Immature natural killer cell (primary cell): ENCODE measurements at regions not wholly inside any gene's neighbourhood (a gene's known extent, or its start where the extent isn't known, plus 50 kb on each side); places are given as distances from the start of the nearest gene placed in this dataset.

Experiments
- DNase-seq, 3 donors: peaks; one replicate each; pipeline ENCODE4 v3.0.0; 2022; ENCODE audit warnings: mixed read lengths in 1 of 3
- H3K27ac Mint-ChIP-seq, 6 donors: one replicate each; pipeline ENCODE4 v1.8.0; 2020; ENCODE audit warnings: mixed read lengths in 6 of 6, mild to moderate bottlenecking in 5 of 6, inconsistent platforms in 4 of 6, moderate library complexity in 3 of 6
- H3K27me3 Mint-ChIP-seq, 3 donors: one replicate each; pipeline ENCODE4 v1.8.0; 2020 to 2021; ENCODE audit warnings: low read depth in 3 of 3, mild to moderate bottlenecking in 3 of 3, mixed read lengths in 3 of 3, moderate library complexity in 3 of 3, inconsistent platforms in 1 of 3
- H3K36me3 Mint-ChIP-seq, 3 donors: one replicate each; pipeline ENCODE4 v1.8.0; 2020; ENCODE audit warnings: mixed read lengths in 3 of 3, inconsistent platforms in 2 of 3, mild to moderate bottlenecking in 2 of 3
- H3K4me1 Mint-ChIP-seq, 2 donors: one replicate each; pipeline ENCODE4 v1.8.0; 2020; ENCODE audit warnings: inconsistent platforms in 2 of 2, mild to moderate bottlenecking in 2 of 2, mixed read lengths in 2 of 2, moderate library complexity in 1 of 2
- H3K4me3 Mint-ChIP-seq, 5 donors: one replicate each; pipeline ENCODE4 v1.8.0; 2020; ENCODE audit warnings: mild to moderate bottlenecking in 5 of 5, mixed read lengths in 5 of 5, inconsistent platforms in 3 of 5, moderate library complexity in 3 of 5
- H3K9me3 Mint-ChIP-seq, 6 donors: one replicate each; pipeline ENCODE4 v1.8.0; 2020; ENCODE audit warnings: mild to moderate bottlenecking in 6 of 6, mixed read lengths in 6 of 6, inconsistent platforms in 4 of 6, moderate library complexity in 3 of 6

- no peaks in the 10 kb centered on the region for H3K36me3 Mint-ChIP-seq
- H3K9me3 Mint-ChIP-seq: peaks cover 0 to under 1% (median 0%) of the 10 kb centered on the region in 6 donors
- peaks cover 0 to 7% (median 2%) of the 10 kb centered on the region in 3 donors for H3K27me3 Mint-ChIP-seq
- no peak overlapping the region for H3K27ac Mint-ChIP-seq
- no peak for DNase-seq
- H3K4me1 Mint-ChIP-seq: no peaks in the 10 kb centered on the region
- H3K4me3 Mint-ChIP-seq: no peak overlapping the region
These were observed 350.9 kb downstream of the FOXO1 start for GRCh38 chr13:40315416-40316064.

GRCh38 chr13:40316301-40316700 is 350.1 kb downstream of the FOXO1 start:
- Mint-ChIP-seq H3K27ac (peak overlapping the region in 1 of 6 donors; percentile 27), H3K9me3 (peaks cover 0 to 1% (median 0%) of the 10 kb centered on the region in 6 donors)
- no peak for DNase-seq

GRCh38 chr13:40317980-40318327 is 348.5 kb downstream of the FOXO1 start:
- Mint-ChIP-seq H3K4me1 (no peaks in the 10 kb centered on the region), H3K27ac (peak overlapping the region in 1 of 6 donors; percentile 52), H3K36me3 (no peaks in the 10 kb centered on the region), H3K9me3 (peaks cover 0 to 5% (median 0%) of the 10 kb centered on the region in 6 donors), H3K27me3 (peaks cover 0 to 3% (median 2%) of the 10 kb centered on the region in 3 donors), H3K4me3 (no peak overlapping the region)
- DNase-seq: no peak

More at GRCh38 chr13:40316301-40316700, 350.1 kb downstream of the FOXO1 start:
- H3K27me3 Mint-ChIP-seq: peaks cover 0 to 7% (median 2%) of the 10 kb centered on the region in 3 donors
- H3K4me1 Mint-ChIP-seq: no peaks in the 10 kb centered on the region
- no peaks in the 10 kb centered on the region for H3K36me3 Mint-ChIP-seq
- H3K4me3 Mint-ChIP-seq: no peak overlapping the region

DNA sequence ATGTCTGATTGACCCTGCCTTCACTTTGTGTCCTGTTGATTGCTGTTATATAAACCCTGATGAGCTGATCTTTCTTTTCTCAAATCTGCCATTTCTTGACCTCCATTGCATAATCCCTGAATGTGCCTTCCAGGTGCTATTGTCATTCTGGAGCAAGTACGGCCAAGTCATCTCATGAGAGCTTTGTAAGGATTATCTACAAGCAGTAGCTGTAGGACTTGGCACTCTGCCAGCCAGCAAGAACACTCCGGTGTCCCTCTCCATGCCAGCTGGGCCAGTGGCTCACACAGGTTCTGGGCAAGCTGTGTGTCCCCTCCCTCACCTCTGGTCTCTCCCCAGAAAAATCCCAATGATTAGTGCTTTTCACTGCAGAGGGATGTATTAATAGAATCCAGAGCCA is 348.1 kb downstream of the FOXO1 start:
- Mint-ChIP-seq H3K4me1 (no peaks in the 10 kb centered on the region), H3K4me3 (no peak overlapping the region), H3K27ac (no peak overlapping the region), H3K36me3 (no peaks in the 10 kb centered on the region), H3K27me3 (peaks cover 0 to 5% (median 2%) of the 10 kb centered on the region in 3 donors), H3K9me3 (peaks cover 0 to 5% (median 1%) of the 10 kb centered on the region in 6 donors)
- DNase-seq: no peak

DNA sequence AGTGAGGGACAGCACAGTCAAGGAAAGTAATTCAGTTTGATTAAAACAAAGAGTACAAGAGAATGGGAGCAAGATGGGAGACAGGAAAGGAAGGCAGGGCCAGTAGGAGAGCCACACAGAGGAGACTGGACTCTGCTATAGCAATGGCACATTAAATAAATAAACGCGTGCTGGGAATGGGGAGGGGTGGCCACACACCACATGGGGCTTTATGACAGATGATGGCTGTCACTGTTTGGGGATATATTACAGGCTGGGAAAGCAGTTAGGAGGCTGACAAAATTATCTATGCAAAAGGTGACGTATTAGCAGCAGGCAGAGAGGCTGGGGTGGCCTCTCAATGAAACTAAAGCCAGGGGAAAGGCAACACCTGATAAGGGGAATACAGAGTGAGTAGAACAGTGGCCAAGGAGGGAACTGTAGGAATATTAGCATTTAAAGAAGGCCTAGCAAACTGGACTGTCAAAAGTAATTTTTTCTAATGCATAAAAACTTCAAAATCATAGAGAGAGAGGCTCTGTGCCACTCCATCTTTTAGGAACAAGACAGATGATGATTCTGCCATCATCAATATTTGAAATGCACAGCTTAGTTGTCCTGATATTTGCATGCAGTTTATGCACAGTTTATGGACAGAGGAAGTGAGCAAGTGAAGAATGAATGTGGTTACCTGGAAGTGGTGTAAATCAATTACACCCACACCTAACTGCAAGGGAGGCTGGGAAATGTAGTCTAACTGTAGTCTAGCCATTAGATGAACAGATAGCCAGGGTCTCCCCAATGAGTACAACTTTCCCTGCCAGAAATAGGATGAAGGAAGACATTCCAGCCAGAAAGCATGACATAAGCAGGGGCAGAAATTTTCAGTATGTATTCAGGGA is 346.5 kb downstream of the FOXO1 start:
- DNase-seq: no peak
- Mint-ChIP-seq H3K36me3 (peaks cover 0 to 9% (median 6%) of the 10 kb centered on the region in 3 donors), H3K4me3 (no peak overlapping the region), H3K9me3 (peaks cover 5 to 11% (median 8%) of the 10 kb centered on the region in 6 donors), H3K27me3 (peaks cover 4 to 6% (median 5%) of the 10 kb centered on the region in 3 donors), H3K27ac (no peak overlapping the region), H3K4me1 (no peaks in the 10 kb centered on the region)

DNA sequence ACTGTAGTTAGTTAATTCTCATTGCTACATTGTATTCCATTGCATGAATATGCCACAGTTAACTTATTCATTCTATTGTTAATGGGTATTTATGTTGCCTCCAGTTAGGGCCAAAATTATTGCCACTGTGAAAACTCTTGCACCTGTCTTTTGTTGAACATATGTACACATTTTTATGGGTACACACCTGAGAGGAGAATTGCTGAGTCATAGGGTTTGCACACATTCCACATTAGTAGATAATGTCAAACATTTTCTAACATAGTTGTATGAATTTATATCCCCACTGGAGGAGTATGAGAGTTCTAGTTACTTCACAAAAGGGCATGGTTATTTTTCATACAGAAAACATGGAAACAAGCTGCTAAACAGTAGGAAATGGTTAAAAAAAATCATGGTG is 338.4 kb downstream of the FOXO1 start:
- DNase-seq: no peak
- H3K4me3 Mint-ChIP-seq: no peak overlapping the region
- H3K4me1 Mint-ChIP-seq: peaks cover 0 to 4% of the 10 kb centered on the region in 2 donors
- H3K27me3 Mint-ChIP-seq: peaks cover 4 to 13% (median 7%) of the 10 kb centered on the region in 3 donors
- H3K9me3 Mint-ChIP-seq: peaks cover 0 to 11% (median 8%) of the 10 kb centered on the region in 6 donors
- H3K36me3 Mint-ChIP-seq: peaks cover 0 to 9% (median 6%) of the 10 kb centered on the region in 3 donors
- H3K27ac Mint-ChIP-seq: no peak overlapping the region

DNA sequence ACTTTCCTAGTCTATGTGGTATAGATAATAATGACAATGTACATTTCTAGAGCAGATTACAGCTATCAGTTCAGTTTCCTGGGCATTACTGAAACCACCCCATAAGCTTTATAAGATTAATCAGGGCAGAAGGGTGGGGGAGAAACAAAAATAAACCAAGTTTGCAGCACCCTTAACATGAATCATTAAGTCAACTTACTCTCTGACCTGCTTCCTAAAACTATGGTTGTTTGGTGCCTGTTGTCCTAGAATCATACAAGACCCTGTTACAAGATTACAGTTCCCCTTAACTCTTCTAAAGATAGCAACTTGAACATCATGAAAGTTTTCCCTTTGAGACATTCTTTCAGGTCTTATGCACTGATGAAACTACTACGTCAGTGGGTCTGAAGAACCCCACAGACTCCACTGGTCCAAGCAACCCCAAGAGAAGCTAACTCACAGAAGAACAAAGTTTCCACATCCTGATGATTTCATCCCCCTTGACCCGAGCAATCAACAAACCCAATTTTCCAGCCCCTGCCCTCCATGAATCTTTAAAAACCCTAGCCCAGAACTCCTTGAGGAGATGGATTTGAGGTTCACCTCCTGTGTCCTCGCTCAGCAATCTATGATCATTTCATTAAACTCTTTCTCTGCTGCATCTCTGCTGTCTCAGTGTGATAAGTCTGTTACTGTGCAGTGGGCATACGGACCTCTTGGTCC is 336.5 kb downstream of the FOXO1 start:
- H3K4me1 Mint-ChIP-seq: peaks cover 0 to 4% of the 10 kb centered on the region in 2 donors
- H3K9me3 Mint-ChIP-seq: no peaks in the 10 kb centered on the region
- no peak for DNase-seq
- no peak overlapping the region for H3K27ac Mint-ChIP-seq
- H3K4me3 Mint-ChIP-seq: no peak overlapping the region
- peaks cover 0 to 11% (median 5%) of the 10 kb centered on the region in 3 donors for H3K27me3 Mint-ChIP-seq
- H3K36me3 Mint-ChIP-seq: no peaks in the 10 kb centered on the region

- DNase-seq: no peak
- H3K27me3 Mint-ChIP-seq: peaks cover 0 to 11% (median 2%) of the 10 kb centered on the region in 3 donors
- peaks cover 0 to 3% of the 10 kb centered on the region in 2 donors for H3K4me1 Mint-ChIP-seq
- no peaks in the 10 kb centered on the region for H3K9me3 Mint-ChIP-seq
- H3K36me3 Mint-ChIP-seq: no peaks in the 10 kb centered on the region
- no peak overlapping the region for H3K27ac Mint-ChIP-seq
- H3K4me3 Mint-ChIP-seq: no peak overlapping the region
These were observed 335.5 kb downstream of the FOXO1 start for GRCh38 chr13:40330950-40331349.

DNA sequence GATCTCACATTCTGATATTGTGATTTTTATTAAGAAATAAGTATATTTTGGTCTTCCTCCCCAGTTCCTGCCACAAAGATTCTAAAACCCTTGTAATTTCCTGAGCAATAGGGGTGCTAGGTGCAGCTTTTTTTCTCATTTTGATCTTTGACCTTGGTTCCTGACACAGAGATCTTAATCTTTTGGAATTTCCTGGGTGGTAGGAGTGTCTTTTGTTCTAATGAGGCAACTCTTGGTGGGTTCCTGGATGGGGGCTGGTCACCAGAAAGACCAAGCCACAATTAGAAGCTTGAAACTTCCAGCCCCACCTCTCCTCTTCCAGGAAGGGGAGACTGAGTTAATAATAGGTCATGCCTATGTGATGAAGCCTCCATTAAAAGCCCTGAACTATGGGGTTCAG is 334.6 kb downstream of the FOXO1 start:
- no peak overlapping the region for H3K27ac Mint-ChIP-seq
- H3K4me3 Mint-ChIP-seq: no peak overlapping the region
- no peaks in the 10 kb centered on the region for H3K9me3 Mint-ChIP-seq
- H3K27me3 Mint-ChIP-seq: peaks cover 0 to 11% (median 2%) of the 10 kb centered on the region in 3 donors
- no peaks in the 10 kb centered on the region for H3K36me3 Mint-ChIP-seq
- H3K4me1 Mint-ChIP-seq: peaks cover 0 to 3% of the 10 kb centered on the region in 2 donors
- no peak for DNase-seq

GRCh38 chr13:40333226-40333625 is 333.2 kb downstream of the FOXO1 start:
- Mint-ChIP-seq H3K4me3 (no peak overlapping the region), H3K27me3 (peaks cover 0 to 11% (median 2%) of the 10 kb centered on the region in 3 donors), H3K27ac (no peak overlapping the region), H3K9me3 (no peaks in the 10 kb centered on the region), H3K36me3 (no peaks in the 10 kb centered on the region), H3K4me1 (peaks cover 0 to 3% of the 10 kb centered on the region in 2 donors)
- no peak for DNase-seq

DNA sequence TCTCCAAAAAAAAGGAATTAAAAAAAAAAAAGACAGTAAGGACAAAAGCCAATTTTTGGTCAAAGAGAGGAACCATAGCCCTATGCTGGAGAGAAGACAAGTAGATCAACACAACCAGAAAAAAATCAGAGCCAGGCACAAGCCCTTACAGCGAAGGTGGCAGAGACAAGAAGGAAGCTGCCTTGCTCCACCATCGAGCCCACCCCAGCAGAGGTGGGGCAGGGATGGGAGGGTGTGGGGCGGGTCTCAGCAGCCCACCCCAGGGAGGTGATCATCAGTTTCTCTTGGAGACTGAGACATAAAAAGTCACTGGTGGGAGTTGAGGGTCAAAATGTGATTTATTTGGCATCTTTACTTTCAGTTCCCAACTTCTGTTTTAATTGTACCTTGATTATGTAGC is 332.4 kb downstream of the FOXO1 start:
- no peak for DNase-seq
- no peak overlapping the region for H3K4me3 Mint-ChIP-seq
- peaks cover 0 to 3% of the 10 kb centered on the region in 2 donors for H3K4me1 Mint-ChIP-seq
- no peaks in the 10 kb centered on the region for H3K36me3 Mint-ChIP-seq
- no peaks in the 10 kb centered on the region for H3K9me3 Mint-ChIP-seq
- peaks cover 0 to 11% (median 2%) of the 10 kb centered on the region in 3 donors for H3K27me3 Mint-ChIP-seq
- H3K27ac Mint-ChIP-seq: no peak overlapping the region

DNA sequence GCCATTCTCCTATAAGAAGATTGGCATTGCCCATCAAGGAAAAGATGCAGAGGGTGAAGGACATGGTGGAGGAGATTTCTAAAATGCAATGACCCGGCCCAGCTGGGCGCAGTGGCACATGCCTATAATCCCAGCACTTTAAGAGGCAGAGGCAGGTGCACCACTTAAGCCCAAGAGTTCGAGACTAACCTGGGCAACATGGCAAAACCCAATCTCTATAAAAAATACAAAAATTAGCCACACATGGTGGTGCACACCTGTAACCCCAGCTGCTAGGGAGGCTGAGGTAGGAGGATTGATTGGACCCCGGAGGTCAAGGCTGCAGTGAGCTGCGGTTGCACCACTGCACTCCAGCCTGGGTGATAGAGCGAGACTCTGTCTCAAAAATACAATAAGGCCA is 331.8 kb downstream of the FOXO1 start:
- H3K36me3 Mint-ChIP-seq: no peaks in the 10 kb centered on the region
- DNase-seq: no peak
- H3K27me3 Mint-ChIP-seq: peaks cover 0 to 11% (median 2%) of the 10 kb centered on the region in 3 donors
- H3K4me3 Mint-ChIP-seq: no peak overlapping the region
- H3K4me1 Mint-ChIP-seq: peaks cover 0 to 3% of the 10 kb centered on the region in 2 donors
- H3K9me3 Mint-ChIP-seq: no peaks in the 10 kb centered on the region
- no peak overlapping the region for H3K27ac Mint-ChIP-seq

DNA sequence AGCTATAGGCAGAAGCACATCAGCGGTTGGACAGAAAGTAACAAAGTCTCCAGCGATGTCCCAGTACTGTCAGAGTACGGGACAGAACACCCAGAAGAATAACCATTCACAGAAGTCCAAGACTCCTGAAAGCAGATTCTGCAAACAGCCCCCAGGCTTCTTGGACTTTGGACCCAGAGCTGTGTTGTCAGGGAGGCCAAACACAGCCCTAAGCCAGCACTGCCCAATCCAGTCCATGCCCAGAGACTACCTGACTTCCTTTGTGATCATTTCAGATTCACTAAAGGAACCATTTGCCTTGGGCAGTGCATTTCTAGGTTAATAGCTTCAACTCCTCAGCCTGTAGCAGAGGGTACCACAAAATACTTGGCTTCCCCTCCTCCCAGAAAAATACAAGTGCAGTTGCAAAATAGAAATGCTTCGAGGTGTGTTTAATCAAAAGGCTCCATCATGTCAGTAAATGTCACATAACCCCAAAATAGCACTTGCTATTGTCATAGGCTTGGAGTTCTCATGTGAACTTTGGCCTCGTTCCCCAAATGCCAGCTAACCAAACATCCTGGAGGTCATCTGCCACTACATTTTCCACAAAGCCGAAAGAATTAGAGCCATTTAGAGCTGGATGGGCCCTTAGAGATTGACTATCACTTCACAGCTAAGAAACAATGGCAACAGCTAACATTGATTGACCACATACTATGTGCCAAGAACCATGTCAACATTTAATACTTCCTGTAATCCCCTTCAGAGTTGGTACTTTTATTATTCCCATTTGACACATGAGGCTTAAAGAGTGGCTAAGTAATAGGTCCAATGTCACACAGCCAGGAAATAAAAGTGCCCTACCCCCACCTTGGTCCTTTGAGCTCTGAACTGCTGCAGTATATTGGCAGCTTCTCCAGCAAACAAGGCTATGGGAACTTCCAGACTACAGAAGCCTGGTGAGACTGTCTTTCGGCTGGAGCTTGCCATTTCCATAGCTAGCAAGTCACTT is 329.9 kb downstream of the FOXO1 start:
- no peaks in the 10 kb centered on the region for H3K9me3 Mint-ChIP-seq
- peaks cover 0 to 3% of the 10 kb centered on the region in 2 donors for H3K4me1 Mint-ChIP-seq
- no peaks in the 10 kb centered on the region for H3K36me3 Mint-ChIP-seq
- peaks cover 0 to 6% (median 2%) of the 10 kb centered on the region in 3 donors for H3K27me3 Mint-ChIP-seq
- no peak overlapping the region for H3K4me3 Mint-ChIP-seq
- no peak overlapping the region for H3K27ac Mint-ChIP-seq
- DNase-seq: no peak
